Natural killer cell treated with Interleukin-12 subunit alpha and Interleukin-12 subunit beta and Interleukin-15 and Interleukin-18, amount 100 ng/mL, for 72 hours (primary cell): ENCODE measurements at regions not wholly inside any gene's neighbourhood (a gene's known extent, or its start where the extent isn't known, plus 50 kb on each side); places are given as distances from the start of the nearest gene placed in this dataset.

Source experiments
- ATAC-seq, 2 donors: fragments of 150-1000 bp; cut with Tn5 transposase in 1 of 2; sonication (Bioruptor Pico), chemical (Tn5 transposase) in 1 of 2; 2 replicates each; pipeline ENCODE4 v1.10.0; 2021
- DNase-seq: peaks from one replicate; pipeline ENCODE4 v3.0.0; 2022; ENCODE audit warnings: low spot score
- H3K27ac Mint-ChIP-seq, 2 donors: 1 replicate in 1 of 2; 2 replicates in 1 of 2; pipeline ENCODE4 v1.8.0; 2022; ENCODE audit warnings: mixed read lengths in 2 of 2, mild to moderate bottlenecking in 1 of 2, moderate library complexity in 1 of 2
- H3K27me3 Mint-ChIP-seq, 2 donors: 1 replicate in 1 of 2; 2 replicates in 1 of 2; pipeline ENCODE4 v1.8.0; 2022; ENCODE audit warnings: mixed read lengths in 2 of 2
- H3K36me3 Mint-ChIP-seq: one replicate; pipeline ENCODE4 v1.8.0; 2022; ENCODE audit warnings: mixed read lengths
- H3K4me1 Mint-ChIP-seq, 2 donors: 1 replicate in 1 of 2; 2 replicates in 1 of 2; pipeline ENCODE4 v1.8.0; 2022; ENCODE audit warnings: low read depth in 2 of 2, mixed read lengths in 2 of 2, mild to moderate bottlenecking in 1 of 2
- H3K4me3 Mint-ChIP-seq: one replicate; pipeline ENCODE4 v1.8.0; 2022; ENCODE audit warnings: mixed read lengths
- H3K9me3 Mint-ChIP-seq: 2 replicates; pipeline ENCODE4 v1.8.0; 2022; ENCODE audit warnings: mixed read lengths

- Mint-ChIP-seq H3K4me1 (no peaks in the 10 kb centered on the region), H3K4me3 (no peak overlapping the region), H3K27ac (no peak overlapping the region), H3K36me3 (no peaks in the 10 kb centered on the region), H3K27me3 (peaks cover 5 to 7% of the 10 kb centered on the region in 2 donors), H3K9me3 (no peaks in the 10 kb centered on the region)
- DNase-seq (no peak), ATAC-seq (no peak)
Observed at GRCh38 chr18:45498287-45498658, 117.0 kb upstream of the SLC14A2 start.

GRCh38 chr18:45503990-45504389 lies 111.3 kb upstream of the SLC14A2 start:
- Mint-ChIP-seq H3K4me3 (no peak overlapping the region), H3K36me3 (no peaks in the 10 kb centered on the region), H3K9me3 (no peaks in the 10 kb centered on the region), H3K27ac (no peak overlapping the region), H3K27me3 (peaks cover 5 to 7% of the 10 kb centered on the region in 2 donors), H3K4me1 (no peaks in the 10 kb centered on the region)
- no peak for DNase-seq
- ATAC-seq = no peak

GRCh38 chr18:45505497-45506206 lies 109.6 kb upstream of the SLC14A2 start:
- no peak overlapping the region for H3K27ac Mint-ChIP-seq
- H3K9me3 Mint-ChIP-seq = no peaks in the 10 kb centered on the region
- ATAC-seq (no peak), DNase-seq (no peak)
- peaks cover 6 to 7% of the 10 kb centered on the region in 2 donors for H3K27me3 Mint-ChIP-seq
- H3K4me1 Mint-ChIP-seq = no peaks in the 10 kb centered on the region
- H3K36me3 Mint-ChIP-seq = no peaks in the 10 kb centered on the region
- no peak overlapping the region for H3K4me3 Mint-ChIP-seq

GRCh38 chr18:45506951-45507350 lies 108.3 kb upstream of the SLC14A2 start:
- DNase-seq (no peak), ATAC-seq (no peak)
- Mint-ChIP-seq H3K36me3 (no peaks in the 10 kb centered on the region), H3K9me3 (peaks cover under 1% of the 10 kb centered on the region), H3K4me3 (no peak overlapping the region), H3K4me1 (no peaks in the 10 kb centered on the region), H3K27ac (no peak overlapping the region), H3K27me3 (peaks cover 9 to 17% of the 10 kb centered on the region in 2 donors)

GRCh38 chr18:45509535-45509934 lies 105.7 kb upstream of the SLC14A2 start:
- Mint-ChIP-seq H3K9me3 (peaks cover 7% of the 10 kb centered on the region), H3K4me3 (no peak overlapping the region), H3K36me3 (no peaks in the 10 kb centered on the region), H3K4me1 (no peaks in the 10 kb centered on the region), H3K27me3 (peaks cover 11 to 17% of the 10 kb centered on the region in 2 donors), H3K27ac (no peak overlapping the region)
- DNase-seq (no peak), ATAC-seq (no peak)

- Mint-ChIP-seq H3K4me1 (no peaks in the 10 kb centered on the region), H3K9me3 (peaks cover 7% of the 10 kb centered on the region), H3K36me3 (no peaks in the 10 kb centered on the region), H3K27ac (no peak overlapping the region), H3K27me3 (peaks cover 7 to 17% of the 10 kb centered on the region in 2 donors), H3K4me3 (no peak overlapping the region)
- DNase-seq (no peak), ATAC-seq (no peak)
Observed at GRCh38 chr18:45510656-45511055, 104.6 kb upstream of the SLC14A2 start.

GRCh38 chr18:45512363-45512953 lies 102.8 kb upstream of the SLC14A2 start:
- no peaks in the 10 kb centered on the region for H3K36me3 Mint-ChIP-seq
- no peak overlapping the region for H3K27ac Mint-ChIP-seq
- H3K4me1 Mint-ChIP-seq = no peaks in the 10 kb centered on the region
- DNase-seq (no peak), ATAC-seq (no peak)
- H3K4me3 Mint-ChIP-seq = no peak overlapping the region
- peaks cover 7% of the 10 kb centered on the region for H3K9me3 Mint-ChIP-seq
- H3K27me3 Mint-ChIP-seq = peaks cover 10 to 12% of the 10 kb centered on the region in 2 donors

GRCh38 chr18:45517181-45517741 lies 98.0 kb upstream of the SLC14A2 start:
- Mint-ChIP-seq H3K4me3 (no peak overlapping the region), H3K9me3 (peaks cover 4% of the 10 kb centered on the region), H3K4me1 (no peaks in the 10 kb centered on the region), H3K27ac (no peak overlapping the region), H3K27me3 (peaks cover 0 to 8% of the 10 kb centered on the region in 2 donors), H3K36me3 (no peaks in the 10 kb centered on the region)
- DNase-seq = no peak
- ATAC-seq = no peak

- DNase-seq = no peak
- Mint-ChIP-seq H3K9me3 (peaks cover 4% of the 10 kb centered on the region), H3K4me1 (no peaks in the 10 kb centered on the region), H3K27me3 (peaks cover 2 to 11% of the 10 kb centered on the region in 2 donors), H3K27ac (no peak overlapping the region), H3K4me3 (no peak overlapping the region), H3K36me3 (no peaks in the 10 kb centered on the region)
- no peak for ATAC-seq
Observed at GRCh38 chr18:45518311-45519155, 96.7 kb upstream of the SLC14A2 start.

- H3K36me3 Mint-ChIP-seq = no peaks in the 10 kb centered on the region
- ATAC-seq (no peak), DNase-seq (no peak)
- no peak overlapping the region for H3K4me3 Mint-ChIP-seq
- H3K27ac Mint-ChIP-seq = no peak overlapping the region
- H3K4me1 Mint-ChIP-seq = no peaks in the 10 kb centered on the region
- H3K27me3 Mint-ChIP-seq = peaks cover 6 to 13% of the 10 kb centered on the region in 2 donors
- H3K9me3 Mint-ChIP-seq = no peaks in the 10 kb centered on the region
Observed at GRCh38 chr18:45519411-45520280, 95.6 kb upstream of the SLC14A2 start.

GRCh38 chr18:45521136-45521535 lies 94.1 kb upstream of the SLC14A2 start:
- no peaks in the 10 kb centered on the region for H3K4me1 Mint-ChIP-seq

GRCh38 chr18:45521777-45522176 lies 93.5 kb upstream of the SLC14A2 start:
- DNase-seq = no peak
- H3K27ac Mint-ChIP-seq = no peak overlapping the region
- no peaks in the 10 kb centered on the region for H3K9me3 Mint-ChIP-seq
- no peaks in the 10 kb centered on the region for H3K4me1 Mint-ChIP-seq
- peaks cover 17 to 19% of the 10 kb centered on the region in 2 donors for H3K27me3 Mint-ChIP-seq
- peak in 1 of 2 donors; percentile 40 for ATAC-seq
- H3K4me3 Mint-ChIP-seq = no peak overlapping the region
- no peaks in the 10 kb centered on the region for H3K36me3 Mint-ChIP-seq

More at GRCh38 chr18:45521136-45521535, 94.1 kb upstream of the SLC14A2 start:
- H3K4me3 Mint-ChIP-seq = no peak overlapping the region
- no peak for ATAC-seq
- H3K27ac Mint-ChIP-seq = no peak overlapping the region
- no peaks in the 10 kb centered on the region for H3K9me3 Mint-ChIP-seq
- H3K36me3 Mint-ChIP-seq = no peaks in the 10 kb centered on the region
- peaks cover 13 to 16% of the 10 kb centered on the region in 2 donors for H3K27me3 Mint-ChIP-seq
- DNase-seq = no peak

- Mint-ChIP-seq H3K4me3 (no peak overlapping the region), H3K9me3 (no peaks in the 10 kb centered on the region), H3K4me1 (no peaks in the 10 kb centered on the region), H3K27ac (no peak overlapping the region), H3K27me3 (peaks cover 17 to 20% of the 10 kb centered on the region in 2 donors), H3K36me3 (no peaks in the 10 kb centered on the region)
- DNase-seq (no peak), ATAC-seq (no peak)
Observed at GRCh38 chr18:45522371-45522770, 92.9 kb upstream of the SLC14A2 start.
